SU-DHL-6 (cell line): ENCODE measurements at regions not wholly inside any gene's neighbourhood (a gene's known extent, or its start where the extent isn't known, plus 50 kb on each side); places are given as distances from the start of the nearest gene placed in this dataset.

Experiments used
- CTCF ChIP-seq: fragments of 200-600 bp; sonication (generic); IDR thresholded peaks from one replicate; pipeline ENCODE4 v1.5.1; 2017; ENCODE audit warnings: antibody characterized with exemption, mild to moderate bottlenecking, low read length, moderate library complexity; ENCODE audit not compliant: insufficient read depth, poor library complexity, severe bottlenecking
- EZH2phosphoT487 ChIP-seq: fragments of 200-600 bp; sonication (generic), shearing (Covaris generic); conservative IDR thresholded peaks from 2 replicates; pipeline ENCODE4 v1.6.1; 2018; ENCODE audit warnings: mild to moderate bottlenecking, antibody characterized with exemption, low read length, moderate library complexity, mixed read lengths

DNA sequence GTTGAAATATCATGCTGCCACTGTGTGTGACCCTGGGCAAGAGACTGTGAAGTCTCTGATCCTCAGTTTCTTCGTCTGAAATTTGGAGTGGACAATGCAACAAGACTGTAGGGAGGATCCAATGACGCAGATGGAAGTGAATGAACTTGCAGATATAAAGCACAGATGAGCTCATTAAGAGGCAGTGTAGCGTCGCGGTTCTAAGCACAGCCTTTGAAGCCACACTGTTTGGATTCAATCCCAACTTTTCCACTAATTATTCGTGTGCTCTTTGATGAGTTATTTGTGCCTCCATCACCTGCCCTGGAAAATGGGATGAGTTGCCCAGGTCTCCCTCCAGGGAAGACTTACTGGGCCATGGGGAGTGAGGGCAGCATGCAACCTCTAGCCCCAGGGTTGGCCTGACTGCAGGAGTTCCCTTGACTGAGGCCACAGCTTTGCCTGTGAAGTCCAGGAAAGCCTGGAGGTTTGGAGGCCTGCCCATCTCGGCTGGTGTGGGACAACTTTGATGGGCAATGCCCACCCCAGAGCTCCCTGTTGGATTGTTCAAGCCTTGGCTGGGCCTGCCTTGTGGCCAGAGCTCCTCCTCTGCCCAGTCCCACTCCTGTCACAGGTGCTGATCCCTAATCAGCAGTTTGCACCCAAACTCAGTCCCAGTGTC, 266.0 kb upstream of the B3GAT1 start:
- TF ChIP-seq CTCF (no peak), EZH2phosphoT487 (no peak)
